H54 (cell line): ENCODE measurements at regions not wholly inside any gene's neighbourhood (a gene's known extent, or its start where the extent isn't known, plus 50 kb on each side); places are given as distances from the start of the nearest gene placed in this dataset.
"Not testable (repeated sequence)": the region's sequence is repeated elsewhere in the genome, so short reads cannot be mapped to it uniquely, and the experiment has no call there.

Source experiments
- DNase-seq: peaks from one replicate; pipeline ENCODE4 v3.0.0; 2011; ENCODE audit warnings: low spot score, mixed read lengths; ENCODE audit not compliant: insufficient read length
- FAIRE-seq: peaks from 3 replicates; lab custom pipeline; 2011; peaks lifted over from hg19 to GRCh38; lab: Jason Lieb, UNC
- POLR2A ChIP-seq: IDR thresholded peaks from 2 replicates; pipeline ENCODE4 v1.6.1; 2011; ENCODE audit warnings: low read depth, mild to moderate bottlenecking, low read length

DNA sequence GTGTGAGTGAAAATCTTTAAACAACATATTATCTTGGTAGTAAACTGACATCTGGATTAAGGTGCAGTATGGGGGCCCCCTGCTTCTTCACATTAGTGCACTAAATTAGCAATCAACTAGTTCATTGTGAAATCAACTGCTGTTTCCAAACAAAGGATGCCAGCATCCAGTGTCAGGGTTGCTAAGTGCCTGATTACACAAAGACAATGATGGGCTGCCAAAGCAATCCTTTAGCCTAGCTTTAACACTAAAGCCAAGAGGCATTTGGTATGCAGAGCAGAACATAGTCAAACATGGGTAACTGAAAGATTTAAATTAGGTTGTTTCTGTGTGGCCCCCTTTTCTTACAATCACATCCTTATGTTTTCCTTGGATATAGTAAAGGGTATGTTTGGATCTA, 543.1 kb upstream of the SLITRK5 start:
- FAIRE-seq (peak; percentile 81), DNase-seq (no peak)
- TF ChIP-seq POLR2A: no peak

DNA sequence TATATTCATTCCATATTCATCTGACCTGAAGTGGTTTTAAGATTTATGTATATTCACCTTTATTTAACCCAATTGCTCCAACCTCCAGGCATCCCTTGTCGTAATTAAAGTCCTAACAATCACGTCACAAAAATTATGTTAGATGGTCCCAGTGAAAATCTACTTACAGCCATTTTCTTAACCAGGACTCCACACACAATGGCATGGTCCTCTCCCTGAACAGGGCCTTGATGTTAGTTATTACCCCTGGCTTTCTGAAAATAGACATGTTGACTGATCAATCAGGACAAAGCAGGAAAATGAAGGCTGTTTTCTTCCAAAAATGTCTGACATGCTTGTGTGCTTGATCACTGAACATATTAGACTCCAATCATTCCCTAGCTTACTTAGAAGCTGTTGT, 542.7 kb upstream of the SLITRK5 start:
- FAIRE-seq (peak; percentile 88), DNase-seq (no peak)
- no peak for TF ChIP-seq POLR2A

DNA sequence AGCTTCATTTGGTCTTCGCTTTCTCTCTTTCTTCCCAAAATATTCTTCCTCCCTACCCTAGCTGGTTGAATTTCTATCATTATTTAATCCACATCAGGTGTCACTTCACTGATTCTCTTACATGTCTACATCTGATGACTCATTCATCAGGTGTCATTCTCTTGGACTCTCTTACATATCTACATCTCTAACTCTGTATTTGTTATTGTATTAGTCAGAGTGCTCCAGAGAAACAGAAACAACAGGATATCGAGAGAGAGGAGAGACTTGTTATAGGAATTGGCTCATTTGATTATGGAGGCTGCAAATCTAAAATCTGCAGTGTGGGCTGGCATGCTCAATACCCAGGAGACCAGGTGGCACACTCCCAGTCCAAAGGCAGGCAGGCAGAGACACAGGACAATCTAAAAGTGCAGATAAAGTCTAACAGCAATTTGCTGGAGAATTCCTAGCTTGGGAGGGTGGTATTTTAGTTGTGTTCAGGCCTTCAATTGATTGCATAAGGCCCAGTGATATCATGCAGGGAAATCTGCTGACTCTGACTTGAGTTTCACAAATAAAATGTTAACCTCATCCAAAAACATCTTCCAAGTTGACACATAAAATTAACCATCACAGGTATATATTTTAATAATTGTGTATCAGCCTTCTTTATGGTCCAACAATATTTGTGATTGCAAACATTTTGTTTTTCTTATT, 541.4 kb upstream of the SLITRK5 start:
- DNase-seq (peak; percentile 9), FAIRE-seq (peak; percentile 97)
- TF ChIP-seq POLR2A: no peak

DNA sequence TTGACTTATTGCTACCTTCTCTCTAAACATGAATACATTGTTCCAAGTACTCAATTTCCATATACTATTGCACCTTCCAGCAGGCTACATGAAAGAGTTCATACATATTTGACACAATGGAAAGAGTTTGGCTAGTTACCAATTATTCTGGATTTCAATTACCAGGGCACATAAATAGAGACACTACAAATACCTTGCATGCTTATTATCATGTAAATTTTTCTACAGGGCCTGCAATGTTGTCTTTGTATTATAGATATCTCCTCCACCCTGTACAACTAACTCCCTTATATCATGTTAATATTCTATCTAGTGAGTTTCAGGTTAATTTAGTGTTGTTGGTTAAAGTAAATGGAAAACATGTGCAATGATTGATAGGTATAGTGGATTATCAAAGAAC, 540.7 kb upstream of the SLITRK5 start:
- DNase-seq (no peak), FAIRE-seq (no peak)
- no peak for TF ChIP-seq POLR2A

DNA sequence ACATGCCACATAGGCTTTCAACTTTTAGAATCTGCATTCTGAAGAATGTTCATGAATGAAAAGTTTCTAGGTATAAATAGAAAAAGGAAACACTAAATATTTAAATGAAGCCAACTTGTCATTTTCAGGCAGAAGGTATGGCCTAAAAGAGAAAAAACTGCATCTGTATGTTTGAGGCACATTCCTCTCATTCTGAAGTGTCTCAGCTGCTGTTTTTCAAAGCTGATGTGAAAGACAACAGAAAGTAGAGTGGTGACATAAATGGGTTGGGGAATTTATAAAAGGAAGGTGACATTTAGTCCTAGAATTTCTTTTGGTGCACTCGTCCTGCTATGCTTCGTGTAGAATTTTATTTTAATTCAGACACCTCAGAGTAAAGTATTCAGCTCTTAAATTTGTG, 539.6 kb upstream of the SLITRK5 start:
- DNase-seq (no peak), FAIRE-seq (no peak)
- no peak for TF ChIP-seq POLR2A

DNA sequence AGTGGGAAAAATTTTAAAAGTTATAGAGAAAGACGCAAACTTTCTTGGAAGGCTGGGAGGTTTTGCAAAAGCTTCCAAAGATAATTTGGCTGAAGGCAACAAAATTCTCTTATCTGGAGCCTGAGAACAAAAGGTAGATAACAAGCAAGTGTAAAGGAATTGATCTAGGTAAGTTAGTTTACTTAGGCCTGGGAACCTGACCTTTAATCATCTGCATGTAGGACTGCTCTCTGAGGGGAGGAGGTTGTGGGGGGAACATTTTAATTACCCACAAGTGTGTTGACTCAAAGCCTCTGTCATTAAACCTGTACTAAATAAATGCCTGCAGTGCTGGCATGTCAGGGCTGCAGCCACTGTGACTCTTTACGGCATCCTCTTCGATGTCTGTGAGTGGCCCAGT, 532.3 kb upstream of the SLITRK5 start:
- TF ChIP-seq POLR2A: no peak
- no peak for DNase-seq
- no peak for FAIRE-seq

DNA sequence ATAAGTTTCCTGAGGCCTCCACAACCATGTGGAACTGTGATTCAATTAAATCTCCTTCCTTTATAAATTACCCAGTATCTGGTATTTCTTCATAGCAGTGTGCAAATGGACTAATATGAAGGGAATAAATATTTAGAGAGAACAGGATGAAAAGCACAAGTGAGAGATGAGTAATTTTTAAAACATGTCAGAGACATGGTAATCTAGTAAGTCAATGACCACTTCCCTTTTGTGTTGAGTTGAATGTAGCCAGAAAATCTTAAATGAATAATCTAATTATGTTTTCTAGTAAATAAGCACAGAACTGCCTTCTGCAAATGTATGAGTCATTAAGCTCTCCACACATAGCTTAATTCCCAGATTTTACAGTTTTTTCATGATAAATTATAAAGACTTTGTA, 524.1 kb upstream of the SLITRK5 start:
- DNase-seq (no peak), FAIRE-seq (peak; percentile 96)
- no peak for TF ChIP-seq POLR2A

DNA sequence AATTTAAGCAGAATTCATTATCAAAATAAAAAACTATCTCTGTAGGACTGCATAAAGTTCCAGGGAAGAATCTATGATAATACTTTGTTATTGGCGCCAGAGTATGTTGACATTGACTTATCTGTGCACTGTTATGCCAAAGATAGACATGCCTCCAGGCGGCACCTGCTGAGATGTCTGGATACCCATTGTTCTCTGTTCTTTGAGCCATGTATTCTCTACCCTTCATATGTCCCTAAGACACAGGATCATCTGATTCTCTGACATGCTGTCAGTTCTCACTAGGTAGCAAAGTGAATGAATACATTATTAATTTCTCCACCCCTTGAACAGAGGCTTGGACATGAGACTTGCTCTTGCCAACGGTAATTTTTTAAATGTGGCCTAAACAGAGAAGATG, 517.8 kb upstream of the SLITRK5 start:
- FAIRE-seq (no peak), DNase-seq (no peak)
- no peak for TF ChIP-seq POLR2A

DNA sequence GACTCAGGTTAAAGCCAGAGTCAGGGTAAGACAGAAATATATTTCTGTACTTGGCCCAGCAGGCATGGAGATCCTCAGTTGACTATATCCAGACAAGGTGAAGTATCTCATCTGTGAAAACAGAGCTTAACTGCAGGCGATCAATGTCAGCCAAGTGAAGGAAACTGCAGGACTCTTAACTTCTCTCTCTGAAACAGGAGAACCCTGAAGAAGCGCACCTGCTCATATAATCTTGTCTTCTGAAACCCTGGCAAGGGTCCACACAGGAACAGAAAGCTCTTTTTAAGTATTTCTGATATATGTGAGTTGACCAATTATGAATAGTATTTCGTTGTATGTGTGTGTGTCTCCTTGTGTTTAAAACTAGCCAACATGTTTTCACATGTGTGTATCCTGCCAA, 504.8 kb upstream of the SLITRK5 start:
- DNase-seq: no peak
- TF ChIP-seq POLR2A: no peak
- FAIRE-seq: no peak

DNA sequence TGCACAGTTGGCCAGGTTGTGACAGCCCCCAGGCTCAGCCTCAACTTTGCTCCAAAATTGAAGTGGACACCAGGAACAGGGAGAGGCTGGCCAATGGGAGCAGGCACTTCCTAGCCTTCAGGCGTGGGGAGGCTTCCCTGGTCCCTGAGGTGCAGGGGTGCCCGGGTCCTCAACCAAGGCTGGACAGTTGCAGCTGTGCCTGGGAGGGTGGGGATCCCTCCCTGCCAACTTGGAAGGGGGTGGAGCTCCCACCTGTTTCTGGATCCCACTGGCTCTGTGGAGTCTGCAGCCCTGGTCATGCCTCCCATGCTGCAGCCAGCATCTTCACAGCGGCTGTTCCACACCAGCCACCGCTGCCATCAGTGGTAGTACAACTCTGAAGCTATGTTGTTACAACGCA, 502.8 kb upstream of the SLITRK5 start:
- DNase-seq (no peak), FAIRE-seq (no peak)
- no peak for TF ChIP-seq POLR2A

DNA sequence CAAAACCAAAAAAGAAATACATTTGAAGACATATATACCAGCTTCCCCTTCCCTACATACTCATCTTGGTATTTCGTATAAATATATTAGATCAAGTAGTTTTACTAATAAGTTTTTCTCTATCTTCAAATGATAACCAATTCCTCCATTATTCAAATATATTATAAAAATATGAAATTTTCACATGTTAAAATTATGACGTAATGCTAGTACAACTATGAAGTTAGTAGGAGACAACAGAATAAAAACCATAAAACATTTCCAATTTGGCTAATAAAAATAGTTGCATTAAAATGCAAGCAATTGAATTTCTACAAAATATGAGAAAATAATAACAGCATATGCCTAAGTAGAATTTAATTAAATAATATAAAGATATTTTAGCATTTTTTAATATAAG, 501.8 kb upstream of the SLITRK5 start:
- FAIRE-seq (no peak), DNase-seq (no peak)
- no peak for TF ChIP-seq POLR2A

DNA sequence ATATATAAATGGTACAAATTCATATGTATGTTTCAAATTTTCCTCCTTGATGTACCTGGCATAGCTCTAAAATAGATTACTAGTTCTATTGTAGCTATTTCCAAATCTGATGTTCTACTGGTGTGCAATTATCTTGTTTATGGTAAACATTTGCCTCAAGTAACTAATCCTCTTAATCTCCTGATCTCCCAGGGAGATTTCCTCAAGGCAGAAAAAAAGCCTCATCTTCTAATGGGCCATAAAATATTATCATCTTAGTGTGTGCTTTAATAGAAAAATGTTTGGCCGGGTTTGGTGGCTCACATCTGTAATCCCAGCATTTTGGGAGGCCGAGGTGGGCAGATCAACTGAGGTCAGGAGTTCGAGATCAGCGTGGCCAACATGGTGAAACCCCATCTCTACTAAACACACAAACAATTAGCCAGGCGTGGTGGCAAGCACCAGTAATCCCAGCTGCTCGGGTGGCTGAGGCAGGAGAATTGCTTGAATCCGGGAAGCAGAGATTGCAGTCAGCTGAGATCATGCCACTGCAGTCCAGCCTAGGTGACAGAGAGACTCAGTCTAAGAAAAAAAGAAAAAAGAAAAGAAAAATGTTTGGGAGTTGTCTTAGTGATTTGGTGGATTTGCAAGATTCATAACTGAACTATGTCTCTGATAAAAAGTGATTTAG, 498.9 kb upstream of the SLITRK5 start:
- no peak for TF ChIP-seq POLR2A
- DNase-seq: no peak
- peak; percentile 55 for FAIRE-seq

DNA sequence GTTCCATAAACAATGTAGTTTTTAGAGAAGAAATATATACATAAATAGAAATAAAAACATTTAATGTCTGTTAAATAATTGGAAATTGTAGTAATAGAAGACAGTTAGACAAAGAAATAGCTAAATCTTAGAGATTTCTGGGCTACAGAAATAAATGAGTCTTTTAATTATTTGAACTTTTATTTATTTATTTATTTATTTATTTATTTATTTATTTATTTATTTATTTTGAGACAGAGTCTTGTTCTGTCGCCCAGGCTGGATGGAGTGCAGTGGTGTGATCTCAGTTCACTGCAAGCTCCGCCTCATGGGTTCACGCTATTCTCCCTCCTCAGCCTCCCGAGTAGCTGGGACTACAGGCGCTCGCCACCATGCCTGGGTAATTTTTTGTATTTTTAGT, 486.0 kb upstream of the SLITRK5 start:
- not testable (repeated sequence) for FAIRE-seq, DNase-seq

DNA sequence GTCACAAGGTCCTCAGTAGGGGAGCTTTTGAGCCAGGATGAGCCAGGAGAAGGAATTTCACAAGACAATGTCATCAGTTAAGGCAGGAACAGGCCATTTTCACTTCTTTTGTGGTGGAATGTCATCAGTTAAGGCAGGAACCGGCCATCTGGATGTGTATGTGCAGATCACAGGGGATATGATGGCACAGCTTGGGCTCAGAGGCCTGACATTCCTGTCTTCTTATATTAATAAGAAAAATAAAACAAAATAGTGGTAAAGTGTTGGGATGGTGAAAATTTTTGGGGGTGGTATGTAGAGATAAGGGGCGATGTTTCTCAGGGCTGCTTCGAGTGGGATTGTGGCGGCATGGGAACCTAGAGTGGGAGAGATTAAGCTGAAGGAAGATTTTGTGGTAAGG, 484.5 kb upstream of the SLITRK5 start:
- not testable (repeated sequence) for FAIRE-seq, DNase-seq

DNA sequence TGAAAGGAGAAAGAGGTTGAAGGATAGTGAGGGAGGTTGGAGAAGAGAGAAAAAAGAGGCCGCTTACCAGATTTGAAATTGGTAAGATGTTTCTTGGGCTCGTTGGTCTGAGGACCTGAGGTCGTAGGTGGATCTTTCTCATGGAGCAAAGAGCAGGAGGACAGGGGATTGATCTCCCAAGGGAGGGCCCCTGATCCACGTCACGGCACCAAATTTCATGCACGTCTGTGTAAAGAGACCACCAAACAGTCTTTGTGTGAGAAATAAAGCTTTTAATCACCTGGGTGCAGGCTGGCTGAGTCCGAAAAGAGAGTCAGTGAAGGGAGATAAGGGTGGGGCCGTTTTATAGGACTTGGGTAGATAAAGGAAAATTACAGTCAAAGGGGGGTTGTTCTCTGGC, 479.7 kb upstream of the SLITRK5 start:
- not testable (repeated sequence) for FAIRE-seq, DNase-seq
